H9 (cell line): ENCODE measurements at regions not wholly inside any gene's neighbourhood (a gene's known extent, or its start where the extent isn't known, plus 50 kb on each side); places are given as distances from the start of the nearest gene placed in this dataset.

ENCODE experiments used
- DNase-seq: peaks from one replicate; pipeline ENCODE4 v3.0.0-alpha.2; 2017
- H2AFZ ChIP-seq: one replicate; pipeline ENCODE4 v1.6.1; 2013; ENCODE audit warnings: mild to moderate bottlenecking, low read length, control low read depth, moderate library complexity
- H2AK5ac ChIP-seq: 2 replicates; pipeline ENCODE4 v1.6.1; 2013; ENCODE audit warnings: low read length, control low read depth, mixed read lengths; ENCODE audit not compliant: insufficient read length
- H2BK120ac ChIP-seq: one replicate; pipeline ENCODE4 v1.6.1; 2013; ENCODE audit warnings: low read depth, mild to moderate bottlenecking, low read length, control low read depth, inconsistent platforms; ENCODE audit not compliant: poor library complexity, severe bottlenecking
- H2BK12ac ChIP-seq: 2 replicates; pipeline ENCODE4 v1.6.1; 2013; ENCODE audit warnings: low read length, control low read depth, mixed read lengths, low read depth; ENCODE audit not compliant: insufficient read length
- H2BK15ac ChIP-seq: 2 replicates; pipeline ENCODE4 v1.6.1; 2013; ENCODE audit warnings: low read depth, low read length, control low read depth
- H2BK20ac ChIP-seq: one replicate; pipeline ENCODE4 v1.6.1; 2013; ENCODE audit warnings: low read depth, mild to moderate bottlenecking, low read length, control low read depth, inconsistent platforms; ENCODE audit not compliant: poor library complexity, severe bottlenecking
- H2BK5ac ChIP-seq: 2 replicates; pipeline ENCODE4 v1.6.1; 2013; ENCODE audit warnings: low read length, control low read depth, mixed read lengths; ENCODE audit not compliant: insufficient read length
- H3K14ac ChIP-seq: 2 replicates; pipeline ENCODE4 v1.6.1; 2013; ENCODE audit warnings: low read length, control low read depth; ENCODE audit not compliant: insufficient read depth
- H3K18ac ChIP-seq: 2 replicates; pipeline ENCODE4 v1.6.1; 2013; ENCODE audit warnings: low read depth, mild to moderate bottlenecking, mixed read lengths, low read length, control low read depth; ENCODE audit not compliant: insufficient read length
- H3K23ac ChIP-seq: 2 replicates; pipeline ENCODE4 v1.6.1; 2013; ENCODE audit warnings: low read length, control low read depth, mixed read lengths, low read depth; ENCODE audit not compliant: insufficient read length
- H3K23me2 ChIP-seq: 2 replicates; pipeline ENCODE4 v1.6.1; 2013; ENCODE audit warnings: low read depth, mild to moderate bottlenecking, mixed read lengths, low read length, control low read depth; ENCODE audit not compliant: insufficient read length, poor library complexity, severe bottlenecking
- H3K27ac ChIP-seq: 2 replicates; pipeline ENCODE4 v1.5.1; 2013; ENCODE audit warnings: low read length, control low read depth, mixed read lengths, low read depth; ENCODE audit not compliant: insufficient read length
- H3K27me3 ChIP-seq: 2 replicates; pipeline ENCODE4 v1.6.1; 2013; ENCODE audit warnings: low read length, control low read depth, inconsistent platforms; ENCODE audit not compliant: insufficient read depth
- H3K4ac ChIP-seq: 2 replicates; pipeline ENCODE4 v1.6.1; 2013; ENCODE audit warnings: low read depth, mild to moderate bottlenecking, control low read depth, inconsistent platforms, low read length, moderate library complexity
- H3K4me1 ChIP-seq: 2 replicates; pipeline ENCODE4 v1.6.1; 2013; ENCODE audit warnings: low read length, control low read depth, inconsistent platforms; ENCODE audit not compliant: insufficient read depth
- H3K4me2 ChIP-seq: 2 replicates; pipeline ENCODE4 v1.6.1; 2013; ENCODE audit warnings: low read length, control low read depth, mixed read lengths; ENCODE audit not compliant: insufficient read length, insufficient read depth
- H3K56ac ChIP-seq: 2 replicates; pipeline ENCODE4 v1.6.1; 2013; ENCODE audit warnings: low read depth, mild to moderate bottlenecking, mixed read lengths, low read length, control low read depth; ENCODE audit not compliant: insufficient read length
- H3K79me1 ChIP-seq: 2 replicates; pipeline ENCODE4 v1.6.1; 2013; ENCODE audit warnings: low read depth, mild to moderate bottlenecking, moderate library complexity, low read length, control low read depth, inconsistent platforms; ENCODE audit not compliant: insufficient read depth, poor library complexity, severe bottlenecking
- H3K79me2 ChIP-seq: 2 replicates; pipeline ENCODE4 v1.6.1; 2013; ENCODE audit warnings: low read length, control low read depth, inconsistent platforms; ENCODE audit not compliant: insufficient read depth
- H3K9ac ChIP-seq: 2 replicates; pipeline ENCODE4 v1.6.1; 2013; ENCODE audit warnings: low read length, control low read depth, mixed read lengths; ENCODE audit not compliant: insufficient read length; ENCODE audit errors: extremely low read depth
- H3K9me3 ChIP-seq: one replicate; pipeline ENCODE4 v1.6.1; 2013; ENCODE audit warnings: low read depth, low read length, inconsistent platforms; ENCODE audit not compliant: control insufficient read depth
- H3T11ph ChIP-seq: one replicate; pipeline ENCODE4 v1.6.1; 2013; ENCODE audit warnings: mild to moderate bottlenecking, low read length, control low read depth, inconsistent platforms
- H4K20me1 ChIP-seq: one replicate; pipeline ENCODE4 v1.6.1; 2013; ENCODE audit not compliant: control insufficient read depth, insufficient read length, insufficient read depth
- H4K5ac ChIP-seq: 2 replicates; pipeline ENCODE4 v1.6.1; 2013; ENCODE audit warnings: low read depth, mild to moderate bottlenecking, mixed read lengths, low read length, control low read depth; ENCODE audit not compliant: insufficient read length
- H4K8ac ChIP-seq: replicated peaks from 2 replicates; pipeline ENCODE4 v1.6.1; 2013; ENCODE audit warnings: low read length, control low read depth, mixed read lengths, low read depth; ENCODE audit not compliant: insufficient read length
- H4K91ac ChIP-seq: 2 replicates; pipeline ENCODE4 v1.6.1; 2013; ENCODE audit warnings: low read depth, mild to moderate bottlenecking, moderate library complexity, mixed read lengths, low read length, control low read depth; ENCODE audit not compliant: insufficient read length
- H3K27ac Mint-ChIP-seq, 3 experiments: 2 replicates in 2 of 3; 3 replicates in 1 of 3; pipeline ENCODE4 v1.8.0; 2020 to 2021; ENCODE audit warnings: mixed read lengths in 3 of 3, mild to moderate bottlenecking in 1 of 3, moderate library complexity in 1 of 3
- H3K27me3 Mint-ChIP-seq: 2 replicates; pipeline ENCODE4 v1.8.0; 2021; ENCODE audit warnings: low read depth, mild to moderate bottlenecking, moderate library complexity, mixed read lengths
- H3K36me3 Mint-ChIP-seq, 3 experiments: 2 replicates in 2 of 3; 3 replicates in 1 of 3; pipeline ENCODE4 v1.8.0; 2020 to 2021; ENCODE audit warnings: low read depth in 3 of 3, mixed read lengths in 3 of 3; ENCODE audit not compliant: insufficient read depth in 1 of 3
- H3K4me1 Mint-ChIP-seq, 2 experiments: 2 replicates each; pipeline ENCODE4 v1.8.0; 2020; ENCODE audit warnings: mixed read lengths in 2 of 2
- H3K4me3 Mint-ChIP-seq, 2 experiments: 2 replicates in 1 of 2; 3 replicates in 1 of 2; pipeline ENCODE4 v1.8.0; 2020 to 2021; ENCODE audit warnings: mild to moderate bottlenecking in 2 of 2, mixed read lengths in 2 of 2, moderate library complexity in 1 of 2
- H3K9me3 Mint-ChIP-seq, 2 experiments: 2 replicates in 1 of 2; 3 replicates in 1 of 2; pipeline ENCODE4 v1.8.0; 2020; ENCODE audit warnings: mild to moderate bottlenecking in 2 of 2, mixed read lengths in 2 of 2, moderate library complexity in 1 of 2
- WGBS: extraction: QIAGEN DNeasy Blood & Tissue Kit; methylation state at CpG from one replicate; pipeline ENCODE4 v1.1.7; 2013; ENCODE audit warnings: missing lambda C conversion rate, low lambda C conversion rate, mixed read lengths; ENCODE audit not compliant: insufficient read length; ENCODE audit errors: extremely low coverage; 5-methylcytosine and 5-hydroxymethylcytosine counted together
- TF ChIP-seq, protein P1 (sequence below): fragments of 200-600 bp; sonication (generic); conservative IDR thresholded peaks from 3 replicates; pipeline ENCODE4 v1.8.0; 2021; ENCODE audit warnings: antibody characterized with exemption, mild to moderate bottlenecking

DNA sequence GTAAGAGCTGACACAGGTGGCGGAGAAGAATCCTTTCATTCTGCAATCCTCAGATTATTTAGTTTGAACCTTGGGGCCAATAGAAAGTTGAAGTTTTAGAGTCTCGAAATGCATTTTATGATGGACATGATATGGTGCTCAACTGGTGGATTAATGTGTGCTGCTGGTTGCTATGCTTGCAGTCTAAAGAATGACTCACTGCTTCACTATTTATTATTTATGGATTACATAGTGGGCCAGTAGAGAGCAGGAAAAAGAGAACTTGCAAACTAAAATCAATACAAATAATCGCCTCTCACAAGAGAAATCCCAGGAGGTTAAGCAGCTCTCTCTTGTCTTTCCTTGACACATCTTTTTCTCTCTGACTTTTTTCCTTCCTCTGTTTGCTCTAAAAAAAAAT, 2326.8 kb upstream of the AGA start:
- H3K27ac Mint-ChIP-seq, result no peak overlapping the region
- Histone ChIP-seq H3K9me3 (no peaks in the 10 kb centered on the region), H3K79me1 (no peaks in the 10 kb centered on the region), H3K4me1 (no peaks in the 10 kb centered on the region), H3K23me2 (no peaks in the 10 kb centered on the region), H4K91ac (no peak overlapping the region), H3K4ac (no peak overlapping the region), H2BK20ac (no peak overlapping the region), H3T11ph (no peak overlapping the region), H4K20me1 (no peaks in the 10 kb centered on the region), H3K27ac (no peak overlapping the region), H3K23ac (no peak overlapping the region), H3K4me2 (no peak overlapping the region), H2BK12ac (no peak overlapping the region), H3K14ac (no peak overlapping the region), H2AFZ (no peak overlapping the region), H2BK15ac (no peak overlapping the region), H2BK120ac (no peak overlapping the region), H3K18ac (no peak overlapping the region), H3K27me3 (no peaks in the 10 kb centered on the region), H4K5ac (no peak overlapping the region), H2AK5ac (no peak overlapping the region), H3K9ac (no peak overlapping the region), H3K79me2 (no peaks in the 10 kb centered on the region; the same call in 1 of the 2 replicates), H4K8ac (no peak overlapping the region), H3K56ac (no peak overlapping the region), H2BK5ac (no peak overlapping the region)
- H3K4me1 Mint-ChIP-seq, result no peaks in the 10 kb centered on the region
- no peak for DNase-seq
- H3K27me3 Mint-ChIP-seq, result no peaks in the 10 kb centered on the region; the same call in 1 of the 2 replicates
- H3K36me3 Mint-ChIP-seq, result peaks cover 0 to 3% (median 0%) of the 10 kb centered on the region in 3 experiments; a peak in 2 of 7 replicates
- H3K4me3 Mint-ChIP-seq, result no peak overlapping the region
- H3K9me3 Mint-ChIP-seq, result peaks cover 0 to 7% of the 10 kb centered on the region in 2 experiments; a peak in 3 of 5 replicates
- TF ChIP-seq, protein P1, sequence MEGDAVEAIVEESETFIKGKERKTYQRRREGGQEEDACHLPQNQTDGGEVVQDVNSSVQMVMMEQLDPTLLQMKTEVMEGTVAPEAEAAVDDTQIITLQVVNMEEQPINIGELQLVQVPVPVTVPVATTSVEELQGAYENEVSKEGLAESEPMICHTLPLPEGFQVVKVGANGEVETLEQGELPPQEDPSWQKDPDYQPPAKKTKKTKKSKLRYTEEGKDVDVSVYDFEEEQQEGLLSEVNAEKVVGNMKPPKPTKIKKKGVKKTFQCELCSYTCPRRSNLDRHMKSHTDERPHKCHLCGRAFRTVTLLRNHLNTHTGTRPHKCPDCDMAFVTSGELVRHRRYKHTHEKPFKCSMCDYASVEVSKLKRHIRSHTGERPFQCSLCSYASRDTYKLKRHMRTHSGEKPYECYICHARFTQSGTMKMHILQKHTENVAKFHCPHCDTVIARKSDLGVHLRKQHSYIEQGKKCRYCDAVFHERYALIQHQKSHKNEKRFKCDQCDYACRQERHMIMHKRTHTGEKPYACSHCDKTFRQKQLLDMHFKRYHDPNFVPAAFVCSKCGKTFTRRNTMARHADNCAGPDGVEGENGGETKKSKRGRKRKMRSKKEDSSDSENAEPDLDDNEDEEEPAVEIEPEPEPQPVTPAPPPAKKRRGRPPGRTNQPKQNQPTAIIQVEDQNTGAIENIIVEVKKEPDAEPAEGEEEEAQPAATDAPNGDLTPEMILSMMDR, result no peak
- no CpG with 5 or more reads among the region's 3 CpGs for WGBS
